ENCODE measurements at regions not wholly inside any gene's neighbourhood (a gene's known extent, or its start where the extent isn't known, plus 50 kb on each side); places are given as distances from the start of the nearest gene placed in this dataset.

DNA sequence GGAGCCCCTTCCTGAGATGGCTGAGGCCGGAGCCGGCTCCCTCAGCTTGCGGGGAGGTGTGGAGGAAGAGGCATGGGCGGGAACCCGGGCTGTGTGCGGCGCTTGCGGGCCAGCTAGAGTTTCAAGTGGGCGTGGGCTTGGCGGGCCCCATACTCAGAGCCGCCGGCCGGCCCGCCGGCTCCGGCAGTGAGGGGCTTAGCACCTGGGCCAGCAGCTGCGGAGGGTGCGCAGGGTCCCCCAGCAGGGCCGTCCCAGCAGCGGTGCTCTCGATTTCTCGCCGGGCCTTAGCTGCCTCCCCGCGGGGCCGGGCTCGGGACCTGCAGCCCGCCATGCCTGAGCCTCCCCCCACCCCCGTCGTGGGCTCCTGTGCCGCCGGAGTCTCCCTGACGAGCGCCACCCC lies 67.9 kb upstream of the SLC28A3 start:
- no peak for TF ChIP-seq CTCF (IDR thresholded peaks at IDR 0.05)
- TF ChIP-seq POLR2A (IDR thresholded peaks at IDR 0.05): no peak
